C4-2B (cell line): ENCODE measurements at regions not wholly inside any gene's neighbourhood (a gene's known extent, or its start where the extent isn't known, plus 50 kb on each side); places are given as distances from the start of the nearest gene placed in this dataset.

ENCODE experiments used
- ZFX ChIP-seq: fragments of 450-650 bp; IDR thresholded peaks from 2 replicates; pipeline ENCODE4 v1.6.1; 2017
- TF ChIP-seq, protein P1 (sequence below): fragments of 450-650 bp; conservative IDR thresholded peaks from 2 replicates; pipeline ENCODE4 v1.5.1; 2017; ENCODE audit warnings: mild to moderate bottlenecking

- TF ChIP-seq, protein P1, sequence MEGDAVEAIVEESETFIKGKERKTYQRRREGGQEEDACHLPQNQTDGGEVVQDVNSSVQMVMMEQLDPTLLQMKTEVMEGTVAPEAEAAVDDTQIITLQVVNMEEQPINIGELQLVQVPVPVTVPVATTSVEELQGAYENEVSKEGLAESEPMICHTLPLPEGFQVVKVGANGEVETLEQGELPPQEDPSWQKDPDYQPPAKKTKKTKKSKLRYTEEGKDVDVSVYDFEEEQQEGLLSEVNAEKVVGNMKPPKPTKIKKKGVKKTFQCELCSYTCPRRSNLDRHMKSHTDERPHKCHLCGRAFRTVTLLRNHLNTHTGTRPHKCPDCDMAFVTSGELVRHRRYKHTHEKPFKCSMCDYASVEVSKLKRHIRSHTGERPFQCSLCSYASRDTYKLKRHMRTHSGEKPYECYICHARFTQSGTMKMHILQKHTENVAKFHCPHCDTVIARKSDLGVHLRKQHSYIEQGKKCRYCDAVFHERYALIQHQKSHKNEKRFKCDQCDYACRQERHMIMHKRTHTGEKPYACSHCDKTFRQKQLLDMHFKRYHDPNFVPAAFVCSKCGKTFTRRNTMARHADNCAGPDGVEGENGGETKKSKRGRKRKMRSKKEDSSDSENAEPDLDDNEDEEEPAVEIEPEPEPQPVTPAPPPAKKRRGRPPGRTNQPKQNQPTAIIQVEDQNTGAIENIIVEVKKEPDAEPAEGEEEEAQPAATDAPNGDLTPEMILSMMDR = no peak
- TF ChIP-seq ZFX = no peak
Measured at GRCh38 chr2:64223055-64223454, 78.8 kb upstream of the PELI1 start.
